ENCODE measurements at regions not wholly inside any gene's neighbourhood (a gene's known extent, or its start where the extent isn't known, plus 50 kb on each side); places are given as distances from the start of the nearest gene placed in this dataset.

GRCh38 chrX:124862301-124862700 lies 457.4 kb upstream of the TEX13C start:
- TF ChIP-seq SUZ12 (IDR thresholded peaks at IDR 0.05; ENCODE audit: low read length) (no peak), CTCF (IDR thresholded peaks at IDR 0.05; ENCODE audit: control extremely low read depth in 1 of 3, insufficient read depth in 1 of 3, low read depth in 1 of 3, low read length in 3 of 3) (peak in 1 of 3 experiments; percentile 8; a peak in 1 of 4 replicates), NRF1 (IDR thresholded peaks at IDR 0.05; ENCODE audit: low read depth, low read length) (no peak), TBP (IDR thresholded peaks at IDR 0.05; ENCODE audit: low read depth, low read length) (no peak), EGR1 (IDR thresholded peaks at IDR 0.05; ENCODE audit: borderline replicate concordance, low read depth, low read length) (no peak), MAFK (IDR thresholded peaks at IDR 0.05; ENCODE audit: low read depth, low read length) (no peak), YY1 (IDR thresholded peaks at IDR 0.05; ENCODE audit: low read depth, low read length) (no peak), GTF2F1 (IDR thresholded peaks at IDR 0.05; ENCODE audit: borderline replicate concordance, low read depth, low read length) (no peak), ATF3 (IDR thresholded peaks at IDR 0.05; ENCODE audit: insufficient read depth, low read depth, low read length) (no peak), POLR2AphosphoS5 (IDR thresholded peaks at IDR 0.05; ENCODE audit: low read depth, low read length) (no peak), EZH2 (IDR thresholded peaks at IDR 0.05; ENCODE audit: low read depth, low read length, severe bottlenecking) (no peak), FOSL1 (IDR thresholded peaks at IDR 0.05; ENCODE audit: insufficient read depth, low read depth, low read length) (no peak), BRCA1 (IDR thresholded peaks at IDR 0.05; ENCODE audit: low read depth, low read length) (no peak), ZNF274 (IDR thresholded peaks at IDR 0.05; ENCODE audit: borderline replicate concordance, extremely low read depth, low read length) (no peak)

Data from H1 (cell line).